ENCODE measurements at regions not wholly inside any gene's neighbourhood (a gene's known extent, or its start where the extent isn't known, plus 50 kb on each side); places are given as distances from the start of the nearest gene placed in this dataset.

- H3K4me3 ChIP-seq (ENCODE audit: low read depth, low read length), result no peak overlapping the region
- DNase-seq (ENCODE audit: low read depth), result no peak
- TF ChIP-seq, protein P1, sequence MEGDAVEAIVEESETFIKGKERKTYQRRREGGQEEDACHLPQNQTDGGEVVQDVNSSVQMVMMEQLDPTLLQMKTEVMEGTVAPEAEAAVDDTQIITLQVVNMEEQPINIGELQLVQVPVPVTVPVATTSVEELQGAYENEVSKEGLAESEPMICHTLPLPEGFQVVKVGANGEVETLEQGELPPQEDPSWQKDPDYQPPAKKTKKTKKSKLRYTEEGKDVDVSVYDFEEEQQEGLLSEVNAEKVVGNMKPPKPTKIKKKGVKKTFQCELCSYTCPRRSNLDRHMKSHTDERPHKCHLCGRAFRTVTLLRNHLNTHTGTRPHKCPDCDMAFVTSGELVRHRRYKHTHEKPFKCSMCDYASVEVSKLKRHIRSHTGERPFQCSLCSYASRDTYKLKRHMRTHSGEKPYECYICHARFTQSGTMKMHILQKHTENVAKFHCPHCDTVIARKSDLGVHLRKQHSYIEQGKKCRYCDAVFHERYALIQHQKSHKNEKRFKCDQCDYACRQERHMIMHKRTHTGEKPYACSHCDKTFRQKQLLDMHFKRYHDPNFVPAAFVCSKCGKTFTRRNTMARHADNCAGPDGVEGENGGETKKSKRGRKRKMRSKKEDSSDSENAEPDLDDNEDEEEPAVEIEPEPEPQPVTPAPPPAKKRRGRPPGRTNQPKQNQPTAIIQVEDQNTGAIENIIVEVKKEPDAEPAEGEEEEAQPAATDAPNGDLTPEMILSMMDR (IDR thresholded peaks at IDR 0.05; ENCODE audit: insufficient read depth, low read depth, low read length), result no peak
Measured at GRCh38 chr1:163013826-163014600, 55.1 kb upstream of the RGS4 start.

DNA sequence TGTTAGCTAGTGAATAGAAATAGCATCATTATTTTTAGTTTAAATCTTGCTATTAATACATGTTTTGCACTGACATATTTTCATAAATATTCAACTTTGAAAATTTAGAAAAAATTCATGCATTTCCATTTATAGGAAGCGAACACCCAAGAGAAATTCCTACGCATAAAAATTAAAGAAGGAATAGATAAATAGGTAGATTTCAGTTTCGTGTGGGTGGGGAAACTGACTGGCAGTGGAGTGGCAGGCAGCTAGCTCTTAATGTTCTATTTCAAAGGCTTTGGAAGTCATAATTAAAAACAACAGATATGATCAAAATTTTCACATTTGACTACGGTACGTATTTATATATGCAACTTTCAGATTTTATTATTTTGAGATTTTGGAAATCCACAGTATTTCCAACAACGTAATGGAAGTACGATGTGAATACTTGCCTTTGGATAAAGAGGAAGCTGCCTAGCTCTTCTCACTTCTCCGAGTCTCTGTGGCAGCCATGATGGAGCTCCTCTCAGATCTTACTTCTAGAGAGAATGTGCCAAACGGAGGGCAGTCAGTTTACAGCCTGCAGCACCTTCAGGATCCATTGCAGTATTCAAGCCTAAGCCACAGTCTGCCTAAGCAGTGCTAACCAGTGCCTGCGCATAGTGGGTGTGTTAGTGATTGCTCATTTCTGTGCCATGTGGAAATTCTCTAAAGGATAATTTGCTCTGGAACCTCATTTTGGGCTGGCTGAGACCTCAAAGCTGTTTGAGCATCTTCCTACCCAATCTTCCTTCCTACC is 62.9 kb upstream of the RGS4 start:
- TF ChIP-seq, protein P1 (IDR thresholded peaks at IDR 0.05; ENCODE audit: insufficient read depth, low read depth, low read length), result no peak

GRCh38 chr1:162997499-162998285 is 71.5 kb upstream of the RGS4 start:
- no peak overlapping the region for H3K4me3 ChIP-seq (ENCODE audit: low read depth, low read length)
- DNase-seq (ENCODE audit: low read depth), result no peak
- TF ChIP-seq, protein P1 (IDR thresholded peaks at IDR 0.05; ENCODE audit: insufficient read depth, low read depth, low read length), result no peak

More for the DNA sequence above, 62.9 kb upstream of the RGS4 start:
- H3K4me3 ChIP-seq (ENCODE audit: low read depth, low read length), result no peak overlapping the region
- no peak for DNase-seq (ENCODE audit: low read depth)

- no peak overlapping the region for H3K4me3 ChIP-seq (ENCODE audit: low read depth, low read length)
- DNase-seq (ENCODE audit: low read depth), result peak; percentile 51
- TF ChIP-seq, protein P1 (IDR thresholded peaks at IDR 0.05; ENCODE audit: insufficient read depth, low read depth, low read length), result no peak
Measured at GRCh38 chr1:162996261-162996660, 72.9 kb upstream of the RGS4 start.

DNA sequence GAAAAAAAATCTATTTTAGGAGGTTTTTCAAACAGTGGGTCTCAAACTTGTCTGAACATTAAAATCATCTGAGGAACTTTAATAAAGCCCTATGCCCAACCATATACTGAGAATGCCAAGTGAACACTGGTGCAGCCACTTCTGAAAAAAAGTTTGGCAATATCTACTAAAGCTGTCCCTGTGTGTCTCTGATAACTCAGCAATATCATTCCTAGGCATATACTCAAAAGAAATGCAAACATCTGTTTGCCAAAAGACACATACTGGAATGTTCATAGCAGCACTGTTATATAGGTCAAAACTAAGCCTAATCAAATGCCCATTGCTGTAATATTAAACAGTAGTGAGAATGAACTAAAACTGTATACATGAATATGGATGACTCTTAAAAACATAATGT is 74.2 kb upstream of the RGS4 start:
- H3K4me3 ChIP-seq (ENCODE audit: low read depth, low read length), result no peak overlapping the region
- no peak for DNase-seq (ENCODE audit: low read depth)
- TF ChIP-seq, protein P1 (IDR thresholded peaks at IDR 0.05; ENCODE audit: insufficient read depth, low read depth, low read length), result no peak

DNA sequence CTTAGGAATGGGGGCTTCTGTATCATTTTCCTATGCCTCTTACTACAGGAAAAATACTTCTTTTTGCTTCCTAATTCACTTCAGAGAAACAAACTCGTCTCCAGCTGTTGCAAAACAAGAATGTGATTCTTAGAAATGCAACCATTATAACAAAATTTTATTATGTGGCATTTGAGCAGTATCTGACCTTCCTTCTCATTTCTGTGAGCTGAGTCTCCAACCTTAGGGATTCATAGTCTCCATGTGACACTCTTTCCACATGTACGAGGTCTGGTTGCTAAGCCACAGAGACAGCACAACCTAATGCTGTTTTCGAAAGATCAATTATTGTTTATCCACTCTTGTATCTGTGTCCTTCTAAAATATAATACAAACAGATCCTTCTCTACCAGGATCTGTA is 75.3 kb upstream of the RGS4 start:
- DNase-seq (ENCODE audit: low read depth), result peak; percentile 19

More for the DNA sequence above, 75.3 kb upstream of the RGS4 start:
- no peak overlapping the region for H3K4me3 ChIP-seq (ENCODE audit: low read depth, low read length)
- TF ChIP-seq, protein P1 (IDR thresholded peaks at IDR 0.05; ENCODE audit: insufficient read depth, low read depth, low read length), result no peak

All from fibroblast of villous mesenchyme (primary cell).